ENCODE measurements at regions not wholly inside any gene's neighbourhood (a gene's known extent, or its start where the extent isn't known, plus 50 kb on each side); places are given as distances from the start of the nearest gene placed in this dataset.

- no peak for DNase-seq
These were observed 579.1 kb downstream of the SPOCK3 start for GRCh38 chr4:166655231-166655630.

GRCh38 chr4:166655705-166656104 is 578.6 kb downstream of the SPOCK3 start:
- no peak for DNase-seq

GRCh38 chr4:166657261-166657660 is 577.0 kb downstream of the SPOCK3 start:
- DNase-seq: no peak

- no peak for DNase-seq
These were observed 575.7 kb downstream of the SPOCK3 start for GRCh38 chr4:166658585-166658984.

- DNase-seq: no peak
These were observed 571.9 kb downstream of the SPOCK3 start for GRCh38 chr4:166662266-166662843.

- DNase-seq: no peak
These were observed 564.0 kb downstream of the SPOCK3 start for GRCh38 chr4:166670341-166670740.

- DNase-seq: no peak
These were observed 560.4 kb downstream of the SPOCK3 start for GRCh38 chr4:166673911-166674310.

GRCh38 chr4:166675411-166675810 is 558.9 kb downstream of the SPOCK3 start:
- no peak for DNase-seq

- DNase-seq: no peak
These were observed 553.5 kb downstream of the SPOCK3 start for GRCh38 chr4:166680796-166681195.

GRCh38 chr4:166682200-166682599 is 552.1 kb downstream of the SPOCK3 start:
- no peak for DNase-seq

Measured in NCI-H1048 (cell line).